Ishikawa (cell line): ENCODE measurements at regions not wholly inside any gene's neighbourhood (a gene's known extent, or its start where the extent isn't known, plus 50 kb on each side); places are given as distances from the start of the nearest gene placed in this dataset.

ENCODE experiments used
- CREB1 ChIP-seq: IDR thresholded peaks from 2 replicates; pipeline ENCODE4 v1.6.1; 2012; ENCODE audit warnings: low read depth
- EGR1 ChIP-seq: IDR thresholded peaks from 2 replicates; pipeline ENCODE4 v1.6.1; 2012
- EP300 ChIP-seq: IDR thresholded peaks from 2 replicates; pipeline ENCODE4 v1.6.1; 2012; ENCODE audit warnings: borderline replicate concordance
- MAX ChIP-seq: IDR thresholded peaks from 2 replicates; pipeline ENCODE4 v1.6.1; 2012
- NFIC ChIP-seq: IDR thresholded peaks from 2 replicates; pipeline ENCODE4 v1.6.1; 2012
- REST ChIP-seq: IDR thresholded peaks from 2 replicates; pipeline ENCODE4 v1.6.1; 2012; ENCODE audit warnings: low read depth, mild to moderate bottlenecking
- TAF1 ChIP-seq: IDR thresholded peaks from 2 replicates; pipeline ENCODE4 v1.6.1; 2012; ENCODE audit warnings: low read depth, mild to moderate bottlenecking
- TCF12 ChIP-seq: IDR thresholded peaks from 2 replicates; pipeline ENCODE4 v1.6.1; 2012; ENCODE audit warnings: low read depth
- TEAD4 ChIP-seq: IDR thresholded peaks from 2 replicates; pipeline ENCODE4 v1.6.1; 2012
- USF1 ChIP-seq: IDR thresholded peaks from 2 replicates; pipeline ENCODE4 v1.6.1; 2012
- YY1 ChIP-seq: IDR thresholded peaks from 2 replicates; pipeline ENCODE4 v1.6.1; 2012; ENCODE audit warnings: low read depth
- ZBTB7A ChIP-seq: IDR thresholded peaks from 2 replicates; pipeline ENCODE4 v1.6.1; 2012; ENCODE audit warnings: low read depth

- TF ChIP-seq EP300 (no peak), EGR1 (no peak), TAF1 (no peak), TCF12 (no peak), TEAD4 (no peak), CREB1 (no peak), REST (no peak), NFIC (no peak), ZBTB7A (no peak)
These were observed 53.5 kb upstream of the VGLL3 start for GRCh38 chr3:87044409-87044808.

- TF ChIP-seq MAX: no peak
- TF ChIP-seq YY1: no peak
- no peak for TF ChIP-seq TCF12
- no peak for TF ChIP-seq EP300
- TF ChIP-seq REST: no peak
- no peak for TF ChIP-seq USF1
These were observed 50.2 kb upstream of the VGLL3 start for GRCh38 chr3:87041191-87041590.
